WTC11 (cell line): ENCODE measurements at regions not wholly inside any gene's neighbourhood (a gene's known extent, or its start where the extent isn't known, plus 50 kb on each side); places are given as distances from the start of the nearest gene placed in this dataset.

ENCODE experiments used
- ATAC-seq: fragments of 200-7000 bp; cut with Tn5 transposase; 2 replicates; pipeline ENCODE4 v1.10.0; 2021; ENCODE audit warnings: mild to moderate bottlenecking, moderate library complexity
- CTCF ChIA-PET: fragments of 300-600 bp; sonication (Branson Sonifier 250); formaldehyde crosslinking; loops from one replicate; lab custom pipeline; 2021; ENCODE audit warnings: antibody characterized with exemption; lab: Charles Lee
- POLR2A ChIA-PET: fragments of 350-600 bp; sonication (Branson Sonifier 250); formaldehyde crosslinking; loops from one replicate; lab custom pipeline; 2021; ENCODE audit warnings: antibody characterized with exemption; lab: Charles Lee
- DNase-seq: peaks from one replicate; pipeline ENCODE4 v3.0.0; 2021; ENCODE audit warnings: low spot score
- H3K27ac Mint-ChIP-seq: 2 replicates; pipeline ENCODE4 v1.8.0; 2021; ENCODE audit warnings: mixed read lengths
- H3K27me3 Mint-ChIP-seq: 2 replicates; pipeline ENCODE4 v1.8.0; 2021; ENCODE audit warnings: low read depth, mild to moderate bottlenecking, moderate library complexity, mixed read lengths
- H3K36me3 Mint-ChIP-seq: 2 replicates; pipeline ENCODE4 v1.8.0; 2021; ENCODE audit warnings: mixed read lengths
- H3K4me1 Mint-ChIP-seq: 2 replicates; pipeline ENCODE4 v1.8.0; 2022; ENCODE audit warnings: mixed read lengths
- H3K4me3 Mint-ChIP-seq: 2 replicates; pipeline ENCODE4 v1.8.0; 2021; ENCODE audit warnings: mild to moderate bottlenecking, moderate library complexity, mixed read lengths
- H3K9me3 Mint-ChIP-seq: 2 replicates; pipeline ENCODE4 v1.8.0; 2021; ENCODE audit warnings: mixed read lengths
- ATF1 ChIP-seq: sonication (generic); formaldehyde crosslinking; IDR thresholded peaks from 2 replicates; pipeline ENCODE4 v1.8.1; 2023; ENCODE audit warnings: mild to moderate bottlenecking, moderate library complexity, missing genetic modification reagents
- CREB1 ChIP-seq: sonication (generic); formaldehyde crosslinking; IDR thresholded peaks from 2 replicates; pipeline ENCODE4 v1.8.0; 2023; ENCODE audit warnings: mild to moderate bottlenecking, missing genetic modification reagents
- FOXP1 ChIP-seq: sonication (generic); formaldehyde crosslinking; IDR thresholded peaks from 2 replicates; pipeline ENCODE4 v1.8.0; 2022; ENCODE audit warnings: missing genetic modification reagents, mild to moderate bottlenecking, moderate library complexity, borderline replicate concordance
- HMGA2 ChIP-seq: fragments of 250-450 bp; sonication (Bioruptor Pico); IDR thresholded peaks from 2 replicates; pipeline ENCODE4 v1.4.0; 2021; ENCODE audit warnings: mild to moderate bottlenecking, moderate library complexity
- KAT7 ChIP-seq: sonication (generic); formaldehyde crosslinking; IDR thresholded peaks from 2 replicates; pipeline ENCODE4 v1.8.1; 2023; ENCODE audit warnings: missing genetic modification reagents, mild to moderate bottlenecking, borderline replicate concordance
- NFE2L1 ChIP-seq: sonication (generic); formaldehyde crosslinking; IDR thresholded peaks from 2 replicates; pipeline ENCODE4 v1.8.1; 2023; ENCODE audit warnings: missing genetic modification reagents
- OVOL2 ChIP-seq: fragments of 250-450 bp; sonication (Bioruptor Pico); IDR thresholded peaks from 2 replicates; pipeline ENCODE4 v1.9.0; 2021; ENCODE audit warnings: mild to moderate bottlenecking, borderline replicate concordance
- RELA ChIP-seq: sonication (generic); formaldehyde crosslinking; IDR thresholded peaks from 2 replicates; pipeline ENCODE4 v1.8.1; 2022; ENCODE audit warnings: missing genetic modification reagents, mild to moderate bottlenecking, borderline replicate concordance
- SMAD4 ChIP-seq: sonication (generic); formaldehyde crosslinking; IDR thresholded peaks from 2 replicates; pipeline ENCODE4 v1.8.0; 2022; ENCODE audit warnings: mild to moderate bottlenecking, missing genetic modification reagents
- SOX15 ChIP-seq: fragments of 250-450 bp; sonication (Bioruptor Pico); IDR thresholded peaks from 2 replicates; pipeline ENCODE4 v1.9.0; 2021; ENCODE audit warnings: mild to moderate bottlenecking
- SP1 ChIP-seq: sonication (generic); formaldehyde crosslinking; conservative IDR thresholded peaks from 2 replicates; pipeline ENCODE4 v1.8.1; 2022; ENCODE audit warnings: missing genetic modification reagents
- TCF7 ChIP-seq: sonication (generic); formaldehyde crosslinking; IDR thresholded peaks from 2 replicates; pipeline ENCODE4 v1.8.0; 2022; ENCODE audit warnings: mild to moderate bottlenecking, low read depth, missing genetic modification reagents, moderate library complexity
- ZBTB21 ChIP-seq: sonication (generic); formaldehyde crosslinking; IDR thresholded peaks from 2 replicates; pipeline ENCODE4 v1.8.1; 2023; ENCODE audit warnings: mild to moderate bottlenecking, missing genetic modification reagents, borderline replicate concordance
- ZNF121 ChIP-seq: sonication (generic); formaldehyde crosslinking; IDR thresholded peaks from 2 replicates; pipeline ENCODE4 v1.8.0; 2023; ENCODE audit warnings: missing genetic modification reagents
- ZNF423 ChIP-seq: fragments of 250-450 bp; sonication (Bioruptor Pico); IDR thresholded peaks from 2 replicates; pipeline ENCODE4 v2.1.2; 2022; ENCODE audit warnings: mild to moderate bottlenecking, moderate library complexity
- TF ChIP-seq, protein P1 (sequence below): fragments of 250-450 bp; sonication (Bioruptor Pico); IDR thresholded peaks from 2 replicates; pipeline ENCODE4 v1.9.0; 2021; ENCODE audit warnings: mild to moderate bottlenecking, borderline replicate concordance
- TF ChIP-seq, protein P2 (sequence below): sonication (generic); formaldehyde crosslinking; IDR thresholded peaks from 2 replicates; pipeline ENCODE4 v1.8.0; 2022; ENCODE audit warnings: mild to moderate bottlenecking, missing genetic modification reagents
- TF ChIP-seq, protein P3 (sequence below): sonication (generic); formaldehyde crosslinking; IDR thresholded peaks from 2 replicates; pipeline ENCODE4 v1.8.1; 2022; ENCODE audit warnings: missing genetic modification reagents, borderline replicate concordance
- TF ChIP-seq, protein P4 (sequence below): sonication (generic); formaldehyde crosslinking; IDR thresholded peaks from 2 replicates; pipeline ENCODE4 v1.8.1; 2023; ENCODE audit warnings: mild to moderate bottlenecking, missing genetic modification reagents, moderate library complexity
- TF ChIP-seq, protein P5 (sequence below): sonication (generic); formaldehyde crosslinking; conservative IDR thresholded peaks from 2 replicates; pipeline ENCODE4 v1.8.1; 2023; ENCODE audit warnings: mild to moderate bottlenecking, low read depth, missing genetic modification reagents, moderate library complexity
- TF ChIP-seq, protein P6 (sequence below): sonication (generic); formaldehyde crosslinking; IDR thresholded peaks from 2 replicates; pipeline ENCODE4 v1.8.1; 2022; ENCODE audit warnings: mild to moderate bottlenecking, moderate library complexity, missing genetic modification reagents
- TF ChIP-seq, protein P7 (sequence below): sonication (generic); formaldehyde crosslinking; conservative IDR thresholded peaks from 2 replicates; pipeline ENCODE4 v1.8.1; 2022; ENCODE audit warnings: mild to moderate bottlenecking, missing genetic modification reagents

DNA sequence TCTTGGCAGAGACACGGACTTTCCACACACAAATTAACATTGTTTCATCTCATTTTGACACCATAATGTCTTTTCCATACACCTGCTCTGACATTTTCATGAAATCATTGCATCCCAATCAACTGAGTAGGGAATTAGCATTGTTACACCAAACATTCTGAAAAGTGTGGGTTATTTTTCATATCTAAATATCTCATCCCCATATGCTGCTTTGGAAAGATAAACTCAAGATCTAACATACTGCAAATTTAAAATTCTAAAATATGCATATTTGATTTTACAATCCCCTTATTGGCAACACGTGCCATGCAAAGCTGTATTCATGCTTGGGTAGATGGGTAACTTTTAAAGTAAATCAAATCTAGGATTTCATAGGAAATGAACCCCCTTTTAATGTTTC lies 242.9 kb downstream of the ZNF516 start (continued):
- TF ChIP-seq, protein P1, sequence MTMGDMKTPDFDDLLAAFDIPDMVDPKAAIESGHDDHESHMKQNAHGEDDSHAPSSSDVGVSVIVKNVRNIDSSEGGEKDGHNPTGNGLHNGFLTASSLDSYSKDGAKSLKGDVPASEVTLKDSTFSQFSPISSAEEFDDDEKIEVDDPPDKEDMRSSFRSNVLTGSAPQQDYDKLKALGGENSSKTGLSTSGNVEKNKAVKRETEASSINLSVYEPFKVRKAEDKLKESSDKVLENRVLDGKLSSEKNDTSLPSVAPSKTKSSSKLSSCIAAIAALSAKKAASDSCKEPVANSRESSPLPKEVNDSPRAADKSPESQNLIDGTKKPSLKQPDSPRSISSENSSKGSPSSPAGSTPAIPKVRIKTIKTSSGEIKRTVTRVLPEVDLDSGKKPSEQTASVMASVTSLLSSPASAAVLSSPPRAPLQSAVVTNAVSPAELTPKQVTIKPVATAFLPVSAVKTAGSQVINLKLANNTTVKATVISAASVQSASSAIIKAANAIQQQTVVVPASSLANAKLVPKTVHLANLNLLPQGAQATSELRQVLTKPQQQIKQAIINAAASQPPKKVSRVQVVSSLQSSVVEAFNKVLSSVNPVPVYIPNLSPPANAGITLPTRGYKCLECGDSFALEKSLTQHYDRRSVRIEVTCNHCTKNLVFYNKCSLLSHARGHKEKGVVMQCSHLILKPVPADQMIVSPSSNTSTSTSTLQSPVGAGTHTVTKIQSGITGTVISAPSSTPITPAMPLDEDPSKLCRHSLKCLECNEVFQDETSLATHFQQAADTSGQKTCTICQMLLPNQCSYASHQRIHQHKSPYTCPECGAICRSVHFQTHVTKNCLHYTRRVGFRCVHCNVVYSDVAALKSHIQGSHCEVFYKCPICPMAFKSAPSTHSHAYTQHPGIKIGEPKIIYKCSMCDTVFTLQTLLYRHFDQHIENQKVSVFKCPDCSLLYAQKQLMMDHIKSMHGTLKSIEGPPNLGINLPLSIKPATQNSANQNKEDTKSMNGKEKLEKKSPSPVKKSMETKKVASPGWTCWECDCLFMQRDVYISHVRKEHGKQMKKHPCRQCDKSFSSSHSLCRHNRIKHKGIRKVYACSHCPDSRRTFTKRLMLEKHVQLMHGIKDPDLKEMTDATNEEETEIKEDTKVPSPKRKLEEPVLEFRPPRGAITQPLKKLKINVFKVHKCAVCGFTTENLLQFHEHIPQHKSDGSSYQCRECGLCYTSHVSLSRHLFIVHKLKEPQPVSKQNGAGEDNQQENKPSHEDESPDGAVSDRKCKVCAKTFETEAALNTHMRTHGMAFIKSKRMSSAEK (CRISPR knock-in tag) = no peak
- TF ChIP-seq, protein P2, sequence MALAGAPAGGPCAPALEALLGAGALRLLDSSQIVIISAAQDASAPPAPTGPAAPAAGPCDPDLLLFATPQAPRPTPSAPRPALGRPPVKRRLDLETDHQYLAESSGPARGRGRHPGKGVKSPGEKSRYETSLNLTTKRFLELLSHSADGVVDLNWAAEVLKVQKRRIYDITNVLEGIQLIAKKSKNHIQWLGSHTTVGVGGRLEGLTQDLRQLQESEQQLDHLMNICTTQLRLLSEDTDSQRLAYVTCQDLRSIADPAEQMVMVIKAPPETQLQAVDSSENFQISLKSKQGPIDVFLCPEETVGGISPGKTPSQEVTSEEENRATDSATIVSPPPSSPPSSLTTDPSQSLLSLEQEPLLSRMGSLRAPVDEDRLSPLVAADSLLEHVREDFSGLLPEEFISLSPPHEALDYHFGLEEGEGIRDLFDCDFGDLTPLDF (CRISPR knock-in tag) = no peak

DNA sequence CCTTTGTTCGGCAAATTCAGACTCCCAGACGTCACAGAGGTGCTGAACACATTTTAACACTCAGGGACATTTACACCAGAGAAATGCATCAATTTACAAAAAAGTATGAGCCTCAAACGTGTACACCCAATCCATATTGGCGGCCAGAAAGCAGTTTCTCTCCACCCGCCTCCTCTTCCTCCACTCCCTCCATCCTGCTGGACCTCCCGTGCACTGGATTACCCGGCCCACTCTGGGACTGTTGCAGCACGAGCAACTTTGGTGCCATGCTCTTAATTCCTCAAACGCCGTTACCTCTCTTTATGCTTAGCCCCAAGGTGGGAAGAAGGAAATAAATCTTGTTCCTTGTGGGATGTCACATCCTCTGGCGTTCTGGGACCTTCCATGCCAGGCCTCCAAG lies 243.4 kb downstream of the ZNF516 start:
- H3K4me3 Mint-ChIP-seq = no peak overlapping the region

More for the DNA sequence above, 243.4 kb downstream of the ZNF516 start:
- ATAC-seq (no peak), DNase-seq (no peak)
- H3K36me3 Mint-ChIP-seq = no peaks in the 10 kb centered on the region
- H3K27ac Mint-ChIP-seq = no peak overlapping the region; the same call in 1 of the 2 replicates
- H3K27me3 Mint-ChIP-seq = no peaks in the 10 kb centered on the region
- POLR2A ChIA-PET = no interaction called here
- TF ChIP-seq FOXP1 = no peak
- no peak for TF ChIP-seq ZNF423
- no peak for TF ChIP-seq HMGA2 (CRISPR knock-in tag)
- TF ChIP-seq KAT7 (CRISPR knock-in tag) = no peak
- TF ChIP-seq, protein P3, sequence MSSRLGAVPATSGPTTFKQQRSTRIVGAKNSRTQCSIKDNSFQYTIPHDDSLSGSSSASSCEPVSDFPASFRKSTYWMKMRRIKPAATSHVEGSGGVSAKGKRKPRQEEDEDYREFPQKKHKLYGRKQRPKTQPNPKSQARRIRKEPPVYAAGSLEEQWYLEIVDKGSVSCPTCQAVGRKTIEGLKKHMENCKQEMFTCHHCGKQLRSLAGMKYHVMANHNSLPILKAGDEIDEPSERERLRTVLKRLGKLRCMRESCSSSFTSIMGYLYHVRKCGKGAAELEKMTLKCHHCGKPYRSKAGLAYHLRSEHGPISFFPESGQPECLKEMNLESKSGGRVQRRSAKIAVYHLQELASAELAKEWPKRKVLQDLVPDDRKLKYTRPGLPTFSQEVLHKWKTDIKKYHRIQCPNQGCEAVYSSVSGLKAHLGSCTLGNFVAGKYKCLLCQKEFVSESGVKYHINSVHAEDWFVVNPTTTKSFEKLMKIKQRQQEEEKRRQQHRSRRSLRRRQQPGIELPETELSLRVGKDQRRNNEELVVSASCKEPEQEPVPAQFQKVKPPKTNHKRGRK (CRISPR knock-in tag) = no peak
- no peak for TF ChIP-seq OVOL2
- TF ChIP-seq ZBTB21 (CRISPR knock-in tag) = no peak
- TF ChIP-seq, protein P4, sequence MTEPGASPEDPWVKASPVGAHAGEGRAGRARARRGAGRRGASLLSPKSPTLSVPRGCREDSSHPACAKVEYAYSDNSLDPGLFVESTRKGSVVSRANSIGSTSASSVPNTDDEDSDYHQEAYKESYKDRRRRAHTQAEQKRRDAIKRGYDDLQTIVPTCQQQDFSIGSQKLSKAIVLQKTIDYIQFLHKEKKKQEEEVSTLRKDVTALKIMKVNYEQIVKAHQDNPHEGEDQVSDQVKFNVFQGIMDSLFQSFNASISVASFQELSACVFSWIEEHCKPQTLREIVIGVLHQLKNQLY (CRISPR knock-in tag) = no peak
- TF ChIP-seq, protein P5, sequence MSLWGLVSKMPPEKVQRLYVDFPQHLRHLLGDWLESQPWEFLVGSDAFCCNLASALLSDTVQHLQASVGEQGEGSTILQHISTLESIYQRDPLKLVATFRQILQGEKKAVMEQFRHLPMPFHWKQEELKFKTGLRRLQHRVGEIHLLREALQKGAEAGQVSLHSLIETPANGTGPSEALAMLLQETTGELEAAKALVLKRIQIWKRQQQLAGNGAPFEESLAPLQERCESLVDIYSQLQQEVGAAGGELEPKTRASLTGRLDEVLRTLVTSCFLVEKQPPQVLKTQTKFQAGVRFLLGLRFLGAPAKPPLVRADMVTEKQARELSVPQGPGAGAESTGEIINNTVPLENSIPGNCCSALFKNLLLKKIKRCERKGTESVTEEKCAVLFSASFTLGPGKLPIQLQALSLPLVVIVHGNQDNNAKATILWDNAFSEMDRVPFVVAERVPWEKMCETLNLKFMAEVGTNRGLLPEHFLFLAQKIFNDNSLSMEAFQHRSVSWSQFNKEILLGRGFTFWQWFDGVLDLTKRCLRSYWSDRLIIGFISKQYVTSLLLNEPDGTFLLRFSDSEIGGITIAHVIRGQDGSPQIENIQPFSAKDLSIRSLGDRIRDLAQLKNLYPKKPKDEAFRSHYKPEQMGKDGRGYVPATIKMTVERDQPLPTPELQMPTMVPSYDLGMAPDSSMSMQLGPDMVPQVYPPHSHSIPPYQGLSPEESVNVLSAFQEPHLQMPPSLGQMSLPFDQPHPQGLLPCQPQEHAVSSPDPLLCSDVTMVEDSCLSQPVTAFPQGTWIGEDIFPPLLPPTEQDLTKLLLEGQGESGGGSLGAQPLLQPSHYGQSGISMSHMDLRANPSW = no peak
- no peak for TF ChIP-seq NFE2L1 (CRISPR knock-in tag)
- TF ChIP-seq TCF7 (CRISPR knock-in tag) = no peak
- TF ChIP-seq SOX15 (CRISPR knock-in tag) = no peak
- TF ChIP-seq ZNF121 (CRISPR knock-in tag) = no peak
- no peak for TF ChIP-seq RELA (CRISPR knock-in tag)
- TF ChIP-seq, protein P6, sequence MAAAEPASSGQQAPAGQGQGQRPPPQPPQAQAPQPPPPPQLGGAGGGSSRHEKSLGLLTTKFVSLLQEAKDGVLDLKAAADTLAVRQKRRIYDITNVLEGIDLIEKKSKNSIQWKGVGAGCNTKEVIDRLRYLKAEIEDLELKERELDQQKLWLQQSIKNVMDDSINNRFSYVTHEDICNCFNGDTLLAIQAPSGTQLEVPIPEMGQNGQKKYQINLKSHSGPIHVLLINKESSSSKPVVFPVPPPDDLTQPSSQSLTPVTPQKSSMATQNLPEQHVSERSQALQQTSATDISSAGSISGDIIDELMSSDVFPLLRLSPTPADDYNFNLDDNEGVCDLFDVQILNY (CRISPR knock-in tag) = no peak
- no peak for TF ChIP-seq SMAD4 (CRISPR knock-in tag)
- TF ChIP-seq SP1 = no peak
- no peak for TF ChIP-seq ATF1 (CRISPR knock-in tag)
- no peak for TF ChIP-seq CREB1 (CRISPR knock-in tag)
- TF ChIP-seq, protein P7, sequence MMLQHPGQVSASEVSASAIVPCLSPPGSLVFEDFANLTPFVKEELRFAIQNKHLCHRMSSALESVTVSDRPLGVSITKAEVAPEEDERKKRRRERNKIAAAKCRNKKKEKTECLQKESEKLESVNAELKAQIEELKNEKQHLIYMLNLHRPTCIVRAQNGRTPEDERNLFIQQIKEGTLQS (CRISPR knock-in tag) = no peak
- CTCF ChIA-PET = no interaction called here
- peaks cover 2% of the 10 kb centered on the region for H3K4me1 Mint-ChIP-seq
- H3K9me3 Mint-ChIP-seq = no peaks in the 10 kb centered on the region
